DND-41 (cell line): ENCODE measurements at regions not wholly inside any gene's neighbourhood (a gene's known extent, or its start where the extent isn't known, plus 50 kb on each side); places are given as distances from the start of the nearest gene placed in this dataset.

ENCODE experiments used
- ATAC-seq: fragments of 200-7000 bp; cut with Tn5 transposase; 3 replicates; pipeline ENCODE4 v1.9.1; 2021; ENCODE audit warnings: low read depth; ENCODE audit not compliant: insufficient read depth
- DNase-seq: peaks from one replicate; pipeline ENCODE4 v3.0.0-alpha.2; 2020
- H2AFZ ChIP-seq: 2 replicates; pipeline ENCODE4 v1.6.0; 2012; ENCODE audit warnings: low read depth, low read length
- H3K27ac ChIP-seq: 2 replicates; pipeline ENCODE4 v1.5.1; 2012; ENCODE audit warnings: low read length, inconsistent platforms
- H3K27me3 ChIP-seq: fragments of 200-600 bp; sonication (generic); 2 replicates; pipeline ENCODE4 v1.6.0; 2012; ENCODE audit warnings: low read length, mild to moderate bottlenecking, inconsistent platforms; ENCODE audit not compliant: insufficient read depth, poor library complexity
- H3K36me3 ChIP-seq: 2 replicates; pipeline ENCODE4 v1.5.1; 2012; ENCODE audit warnings: low read length, inconsistent platforms; ENCODE audit not compliant: insufficient read depth
- H3K4me1 ChIP-seq: 2 replicates; pipeline ENCODE4 v1.5.1; 2012; ENCODE audit warnings: mild to moderate bottlenecking, low read length; ENCODE audit not compliant: insufficient read depth
- H3K4me2 ChIP-seq: 2 replicates; pipeline ENCODE4 v1.6.0; 2012; ENCODE audit warnings: mild to moderate bottlenecking, moderate library complexity, low read length, inconsistent platforms; ENCODE audit not compliant: insufficient read depth
- H3K4me3 ChIP-seq, 2 experiments: fragments of 200-600 bp in 1 of 2; shearing (Covaris generic) in 1 of 2; 2 replicates each; pipeline ENCODE4 v1.5.1; 2012 to 2016; ENCODE audit warnings: inconsistent platforms in 2 of 2, low read length in 2 of 2, mild to moderate bottlenecking in 2 of 2, low read depth in 1 of 2, moderate library complexity in 1 of 2
- H3K79me2 ChIP-seq: 2 replicates; pipeline ENCODE4 v1.6.0; 2012; ENCODE audit warnings: low read length, inconsistent platforms; ENCODE audit not compliant: insufficient read depth
- H3K9ac ChIP-seq: 2 replicates; pipeline ENCODE4 v1.6.0; 2012; ENCODE audit warnings: low read depth, mild to moderate bottlenecking, inconsistent platforms, low read length, moderate library complexity
- H3K9me3 ChIP-seq: 2 replicates; pipeline ENCODE4 v1.5.1; 2012; ENCODE audit warnings: low read length, moderate library complexity, mild to moderate bottlenecking, inconsistent platforms; ENCODE audit not compliant: insufficient read depth, severe bottlenecking
- H4K20me1 ChIP-seq: 2 replicates; pipeline ENCODE4 v1.6.0; 2012; ENCODE audit warnings: low read length; ENCODE audit not compliant: insufficient read depth
- EZH2 ChIP-seq: IDR thresholded peaks from 3 replicates; pipeline ENCODE4 v1.6.1; 2012; ENCODE audit warnings: borderline replicate concordance, low read depth, mild to moderate bottlenecking, moderate library complexity, low read length, inconsistent platforms; ENCODE audit not compliant: severe bottlenecking
- TF ChIP-seq, protein P1 (sequence below): IDR thresholded peaks from 2 replicates; pipeline ENCODE4 v1.5.1; 2012; ENCODE audit warnings: borderline replicate concordance, low read length, moderate library complexity, mild to moderate bottlenecking; ENCODE audit not compliant: poor library complexity, severe bottlenecking; ENCODE audit errors: extremely low read depth

DNA sequence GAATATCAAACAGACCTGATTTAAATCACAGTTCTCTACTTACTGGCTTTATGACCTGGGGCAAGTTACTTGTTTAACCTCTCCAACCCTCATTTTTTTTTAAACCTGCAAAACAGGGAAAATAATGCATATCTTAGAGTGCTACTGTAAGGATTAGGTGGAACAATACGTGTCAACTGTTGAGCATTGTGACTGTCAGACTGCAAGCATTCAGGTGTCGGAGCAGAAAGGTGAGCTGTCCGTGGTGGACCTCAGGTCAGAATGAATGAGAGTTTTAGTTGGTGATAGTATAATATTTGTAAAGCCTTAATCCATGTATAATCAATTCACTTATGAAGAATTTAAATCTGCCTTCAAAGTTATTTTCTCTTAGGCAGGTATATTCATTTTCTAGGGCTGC is 404.2 kb downstream of the ETNK1 start:
- no peak for TF ChIP-seq EZH2
- TF ChIP-seq, protein P1, sequence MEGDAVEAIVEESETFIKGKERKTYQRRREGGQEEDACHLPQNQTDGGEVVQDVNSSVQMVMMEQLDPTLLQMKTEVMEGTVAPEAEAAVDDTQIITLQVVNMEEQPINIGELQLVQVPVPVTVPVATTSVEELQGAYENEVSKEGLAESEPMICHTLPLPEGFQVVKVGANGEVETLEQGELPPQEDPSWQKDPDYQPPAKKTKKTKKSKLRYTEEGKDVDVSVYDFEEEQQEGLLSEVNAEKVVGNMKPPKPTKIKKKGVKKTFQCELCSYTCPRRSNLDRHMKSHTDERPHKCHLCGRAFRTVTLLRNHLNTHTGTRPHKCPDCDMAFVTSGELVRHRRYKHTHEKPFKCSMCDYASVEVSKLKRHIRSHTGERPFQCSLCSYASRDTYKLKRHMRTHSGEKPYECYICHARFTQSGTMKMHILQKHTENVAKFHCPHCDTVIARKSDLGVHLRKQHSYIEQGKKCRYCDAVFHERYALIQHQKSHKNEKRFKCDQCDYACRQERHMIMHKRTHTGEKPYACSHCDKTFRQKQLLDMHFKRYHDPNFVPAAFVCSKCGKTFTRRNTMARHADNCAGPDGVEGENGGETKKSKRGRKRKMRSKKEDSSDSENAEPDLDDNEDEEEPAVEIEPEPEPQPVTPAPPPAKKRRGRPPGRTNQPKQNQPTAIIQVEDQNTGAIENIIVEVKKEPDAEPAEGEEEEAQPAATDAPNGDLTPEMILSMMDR, result no peak
- H3K4me3 ChIP-seq, result no peak overlapping the region
- no peaks in the 10 kb centered on the region for H3K4me1 ChIP-seq
- ATAC-seq (no peak), DNase-seq (no peak)
- no peaks in the 10 kb centered on the region for H3K36me3 ChIP-seq
- no peak overlapping the region for H3K4me2 ChIP-seq
- no peaks in the 10 kb centered on the region for H3K9me3 ChIP-seq
- peaks cover 4% of the 10 kb centered on the region for H3K27me3 ChIP-seq
- H2AFZ ChIP-seq, result no peak overlapping the region
- no peaks in the 10 kb centered on the region for H4K20me1 ChIP-seq
- H3K9ac ChIP-seq, result no peak overlapping the region
- H3K27ac ChIP-seq, result no peak overlapping the region
- H3K79me2 ChIP-seq, result no peaks in the 10 kb centered on the region

DNA sequence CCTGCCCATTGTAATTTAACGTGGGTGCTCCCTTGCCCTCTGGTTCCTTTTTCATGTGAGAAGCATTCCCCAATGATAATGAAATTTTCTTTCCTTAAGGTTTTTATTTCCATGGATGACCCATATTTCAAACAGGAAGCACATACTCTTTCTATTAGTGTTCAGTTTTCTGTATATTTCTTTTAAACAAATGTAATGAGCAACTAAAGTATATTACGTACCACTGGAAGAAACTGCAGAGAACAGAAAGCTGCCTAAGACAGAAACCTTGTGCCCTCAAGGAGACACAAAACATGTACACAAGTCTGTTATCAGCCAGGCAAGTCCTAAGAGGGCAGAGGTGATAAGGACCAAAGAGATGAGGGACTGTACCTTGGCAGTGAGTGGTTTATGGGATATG is 414.9 kb downstream of the ETNK1 start:
- ATAC-seq, result no peak
- Histone ChIP-seq H3K9ac (no peak overlapping the region), H3K27ac (no peak overlapping the region), H3K4me3 (no peak overlapping the region), H3K36me3 (no peaks in the 10 kb centered on the region), H3K9me3 (no peaks in the 10 kb centered on the region), H3K4me2 (no peak overlapping the region), H3K4me1 (no peaks in the 10 kb centered on the region), H4K20me1 (no peaks in the 10 kb centered on the region), H2AFZ (no peak overlapping the region), H3K79me2 (no peaks in the 10 kb centered on the region), H3K27me3 (peaks cover 3% of the 10 kb centered on the region)
- TF ChIP-seq, protein P1, result no peak
- TF ChIP-seq EZH2, result no peak
- DNase-seq, result no peak

DNA sequence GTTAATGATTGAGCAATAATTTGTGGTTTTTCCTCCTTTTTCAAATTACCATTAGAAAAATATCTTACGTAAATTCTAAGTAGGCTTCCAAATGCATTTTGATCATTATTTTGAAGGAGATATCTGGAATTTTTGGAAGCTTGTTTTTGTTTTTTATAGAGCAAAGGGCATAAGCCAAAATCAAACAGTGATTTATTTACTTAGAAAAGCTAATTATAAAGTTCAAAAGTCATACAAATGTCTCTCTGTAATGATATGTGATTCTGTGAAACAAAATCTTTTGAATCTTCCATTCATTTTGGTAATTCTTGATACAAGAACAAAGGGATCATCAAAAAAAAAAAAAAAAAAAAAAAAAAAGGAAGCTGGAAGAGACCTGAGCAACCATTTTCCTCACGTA is 416.8 kb downstream of the ETNK1 start:
- DNase-seq (no peak), ATAC-seq (no peak)
- Histone ChIP-seq H3K4me2 (no peak overlapping the region), H3K27ac (no peak overlapping the region), H3K4me3 (no peak overlapping the region), H3K79me2 (no peaks in the 10 kb centered on the region), H3K4me1 (no peaks in the 10 kb centered on the region), H4K20me1 (no peaks in the 10 kb centered on the region), H3K27me3 (peaks cover 3% of the 10 kb centered on the region), H3K9me3 (no peaks in the 10 kb centered on the region), H3K9ac (no peak overlapping the region), H2AFZ (no peak overlapping the region), H3K36me3 (no peaks in the 10 kb centered on the region)
- no peak for TF ChIP-seq EZH2
- TF ChIP-seq, protein P1, result no peak

DNA sequence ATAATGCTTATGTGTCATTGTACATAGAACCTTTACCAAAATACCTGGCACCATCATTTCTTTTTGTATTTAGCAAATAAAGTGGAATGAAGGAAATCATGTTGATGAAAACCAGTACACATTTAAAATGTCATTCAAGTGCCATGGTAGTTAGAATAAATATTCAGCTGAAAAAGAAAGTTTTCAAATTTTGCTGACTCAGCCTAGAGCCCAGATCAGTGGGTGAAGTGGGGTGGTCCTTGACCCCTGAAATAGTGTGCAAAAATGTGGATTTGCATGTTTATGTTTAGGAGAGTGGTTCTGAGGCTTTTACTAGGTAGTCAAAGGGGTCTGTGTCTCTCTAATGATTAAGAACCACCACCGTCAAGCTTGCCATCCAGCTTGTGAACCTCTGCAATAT is 418.7 kb downstream of the ETNK1 start:
- Histone ChIP-seq H3K4me1 (no peaks in the 10 kb centered on the region), H3K27me3 (peaks cover 3% of the 10 kb centered on the region), H3K4me3 (no peak overlapping the region), H3K79me2 (no peaks in the 10 kb centered on the region), H3K9me3 (no peaks in the 10 kb centered on the region), H3K4me2 (no peak overlapping the region), H2AFZ (no peak overlapping the region), H4K20me1 (no peaks in the 10 kb centered on the region), H3K36me3 (no peaks in the 10 kb centered on the region), H3K9ac (no peak overlapping the region), H3K27ac (no peak overlapping the region)
- DNase-seq, result no peak
- no peak for ATAC-seq
- no peak for TF ChIP-seq EZH2
- TF ChIP-seq, protein P1, result no peak
